MCF 10A (cell line): ENCODE measurements at regions not wholly inside any gene's neighbourhood (a gene's known extent, or its start where the extent isn't known, plus 50 kb on each side); places are given as distances from the start of the nearest gene placed in this dataset.
A peak's percentile ranks its signal among the peaks of the same experiment; 100 is the strongest.

Experiments used
- BruUV-seq: library from RNA; stranded (reverse); fragments of 400-500 nt; replicated peaks from 2 replicates; lab custom pipeline; 2021; lab: Mats Ljungman, UMichigan
- CTCF ChIA-PET: fragments of 300-600 bp; sonication (Branson Sonifier 250); formaldehyde crosslinking; extraction: SDS; loops from one replicate; lab custom pipeline; 2021; ENCODE audit warnings: antibody characterized with exemption, inconsistent platforms; lab: Yijun Ruan, JAX
- POLR2A ChIA-PET: fragments of 300-600, 350-650 bp; sonication (Branson Sonifier 250); formaldehyde crosslinking; extraction: SDS; loops from one replicate; lab custom pipeline; 2020; ENCODE audit warnings: antibody characterized with exemption, inconsistent platforms; lab: Yijun Ruan, JAX
- DNase-seq: peaks from one replicate; pipeline ENCODE4 v3.0.0-alpha.2; 2018; ENCODE audit not compliant: unreplicated experiment
- H3K27ac Mint-ChIP-seq: one replicate; pipeline ENCODE4 v1.8.0; 2022; ENCODE audit warnings: mild to moderate bottlenecking, low read depth, mixed read lengths; ENCODE audit not compliant: unreplicated experiment
- H3K27me3 Mint-ChIP-seq: one replicate; pipeline ENCODE4 v1.8.0; 2022; ENCODE audit warnings: mixed read lengths; ENCODE audit not compliant: insufficient read depth, unreplicated experiment
- H3K36me3 Mint-ChIP-seq: one replicate; pipeline ENCODE4 v1.8.0; 2022; ENCODE audit warnings: mild to moderate bottlenecking, moderate library complexity, mixed read lengths; ENCODE audit not compliant: insufficient read depth, unreplicated experiment
- H3K4me1 Mint-ChIP-seq: one replicate; pipeline ENCODE4 v1.8.0; 2022; ENCODE audit warnings: mixed read lengths; ENCODE audit not compliant: insufficient read depth, unreplicated experiment
- H3K4me3 Mint-ChIP-seq: one replicate; pipeline ENCODE4 v1.8.0; 2022; ENCODE audit warnings: mild to moderate bottlenecking, moderate library complexity, mixed read lengths; ENCODE audit not compliant: unreplicated experiment
- H3K9me3 Mint-ChIP-seq: one replicate; pipeline ENCODE4 v1.8.0; 2022; ENCODE audit warnings: mixed read lengths; ENCODE audit not compliant: unreplicated experiment
- CTCF ChIP-seq: fragments of 200-600 bp; IDR thresholded peaks from one replicate; pipeline ENCODE4 v1.8.0; 2022; ENCODE audit warnings: antibody characterized with exemption, mild to moderate bottlenecking; ENCODE audit not compliant: unreplicated experiment
- intact Hi-C: fragments of 100-400 bp; cut with micrococcal nuclease; formaldehyde crosslinking; loops from 2 replicates; pipeline ENCODE4 v1.14.1; 2022

GRCh38 chr16:85357924-85358505 lies 245.7 kb upstream of the CIBAR2 start:
- intact Hi-C loops = no loop called here
- H3K4me1 Mint-ChIP-seq = peaks cover 23% of the 10 kb centered on the region
- TF ChIP-seq CTCF = no peak
- no peaks in the 10 kb centered on the region for H3K36me3 Mint-ChIP-seq
- no peak overlapping the region for H3K27ac Mint-ChIP-seq
- H3K4me3 Mint-ChIP-seq = no peak overlapping the region
- DNase-seq = no peak
- POLR2A ChIA-PET = interaction anchor here (0.6 kb wide), 1 partner anchor 203 kb away, joined by 5 read pairs; no protein-coding TSS in a partner anchor
- no peaks in the 10 kb centered on the region for H3K27me3 Mint-ChIP-seq
- no TSS peak for BruUV-seq
- H3K9me3 Mint-ChIP-seq = no peaks in the 10 kb centered on the region
- CTCF ChIA-PET = no interaction called here

- H3K27me3 Mint-ChIP-seq = no peaks in the 10 kb centered on the region
- intact Hi-C loops = no loop called here
- H3K27ac Mint-ChIP-seq = no peak overlapping the region
- TF ChIP-seq CTCF = no peak
- DNase-seq = no peak
- H3K4me1 Mint-ChIP-seq = peaks cover 22% of the 10 kb centered on the region
- no peaks in the 10 kb centered on the region for H3K9me3 Mint-ChIP-seq
- CTCF ChIA-PET = interaction anchor here (0.6 to 0.9 kb wide), 2 partner anchors 13 to 63 kb away, joined by 3 read pairs; no protein-coding TSS in a partner anchor
- no peak overlapping the region for H3K4me3 Mint-ChIP-seq
- no TSS peak for BruUV-seq
- POLR2A ChIA-PET = interaction anchor here (1.2 kb wide), 1 partner anchor 8 kb away, joined by 3 read pairs; no protein-coding TSS in a partner anchor
- H3K36me3 Mint-ChIP-seq = peaks cover 2% of the 10 kb centered on the region
Measured at GRCh38 chr16:85358704-85359146, 246.5 kb upstream of the CIBAR2 start.

GRCh38 chr16:85359147-85359822 lies 247.0 kb upstream of the CIBAR2 start:
- Mint-ChIP-seq H3K4me1 (peaks cover 18% of the 10 kb centered on the region), H3K27me3 (no peaks in the 10 kb centered on the region), H3K27ac (peak overlapping the region; percentile 7), H3K4me3 (no peak overlapping the region), H3K9me3 (no peaks in the 10 kb centered on the region), H3K36me3 (peaks cover 5% of the 10 kb centered on the region)
- no peak for DNase-seq
- no TSS peak for BruUV-seq
- ChIA-PET POLR2A (interaction anchor here (0.8 to 1.2 kb wide), 2 partner anchors 8 to 36 kb away, joined by 3 to 4 read pairs; no protein-coding TSS in a partner anchor), CTCF (interaction anchor here (0.8 to 0.9 kb wide), 2 partner anchors 12 to 38 kb away, joined by 3 read pairs; no protein-coding TSS in a partner anchor)
- intact Hi-C loops = no loop called here
- no peak for TF ChIP-seq CTCF
